Occipital lobe (tissue), 1 donor: ENCODE measurements at regions not wholly inside any gene's neighbourhood (a gene's known extent, or its start where the extent isn't known, plus 50 kb on each side); places are given as distances from the start of the nearest gene placed in this dataset.

ENCODE experiments used
- DNase-seq: peaks from one replicate; lab custom pipeline; 2025; lab: John Stamatoyannopoulos, UW

DNA sequence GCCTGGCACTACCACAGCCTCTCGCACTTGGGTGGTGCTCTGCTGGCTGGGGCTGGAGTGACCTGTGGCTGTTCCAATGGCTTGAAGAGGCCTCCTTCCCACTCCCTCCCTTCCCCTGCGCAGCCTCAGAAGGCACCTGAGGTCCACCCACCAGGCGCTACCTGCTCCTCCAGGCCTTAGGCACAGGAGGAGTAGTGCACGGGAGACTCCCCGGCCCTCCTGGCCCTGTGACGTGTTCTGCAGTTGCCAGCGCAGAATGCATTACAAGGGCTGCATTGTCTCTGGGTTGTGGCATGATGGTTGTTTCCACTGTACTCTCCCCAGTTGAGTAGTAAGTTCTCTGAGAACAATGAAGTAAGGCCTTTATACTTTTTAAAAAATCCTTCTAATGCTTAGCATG lies 128.6 kb downstream of the TEX29 start:
- DNase-seq: no peak

DNA sequence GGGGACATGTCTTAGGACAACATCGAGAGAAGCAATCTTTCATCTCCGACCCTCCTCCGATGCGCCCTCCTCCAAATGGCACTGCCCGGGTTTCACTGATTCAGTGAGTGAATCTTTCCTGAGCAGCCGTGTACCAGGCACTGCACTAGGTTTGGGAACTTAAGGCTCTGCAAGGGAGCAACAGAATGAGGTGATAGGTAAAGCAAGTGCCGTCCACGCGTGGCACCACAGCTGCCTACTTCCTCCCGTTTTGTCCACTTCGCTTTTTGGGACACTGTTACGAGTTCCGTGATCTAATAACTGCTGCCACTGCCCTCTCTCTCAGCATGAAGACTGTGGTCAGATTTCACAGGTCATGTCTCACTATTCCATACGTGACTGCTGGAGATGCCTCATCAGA lies 131.0 kb downstream of the TEX29 start:
- DNase-seq: no peak

DNA sequence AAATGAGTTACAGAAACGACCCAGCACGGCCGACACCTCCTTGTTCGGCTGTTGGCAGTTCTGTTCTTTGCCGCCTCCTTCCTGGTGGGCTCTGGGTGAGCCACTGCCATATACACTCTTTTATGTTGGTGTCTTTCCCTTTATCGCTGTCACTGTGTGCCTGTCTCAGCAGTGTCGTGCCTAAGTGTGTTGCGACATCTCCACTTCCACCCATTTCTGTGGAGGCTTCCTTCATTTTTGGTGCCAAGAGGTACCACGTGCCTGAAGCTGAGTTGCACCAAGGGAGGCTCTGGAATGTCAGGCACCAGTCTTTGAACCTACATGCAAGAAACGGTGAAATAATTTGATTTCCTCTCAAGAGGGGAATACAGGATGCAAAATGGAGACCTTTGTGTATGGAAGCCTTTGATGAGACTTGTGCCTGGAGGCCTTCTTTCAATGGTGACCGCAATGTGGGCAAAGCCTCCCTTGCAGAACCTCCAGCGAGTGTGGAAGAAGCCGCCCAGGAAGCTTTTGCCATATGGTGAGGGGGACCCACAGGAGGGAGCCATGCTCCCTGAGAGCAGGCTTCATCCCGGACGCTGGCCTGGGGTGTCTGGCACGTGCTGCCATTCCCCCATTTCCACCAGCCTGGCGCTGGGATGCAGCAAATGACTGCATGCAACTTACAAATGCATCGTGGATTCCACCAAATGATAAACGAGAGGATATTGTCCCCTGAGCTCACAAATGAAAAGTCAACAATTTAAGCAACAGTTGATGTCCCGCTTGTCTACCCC lies 136.2 kb downstream of the TEX29 start:
- DNase-seq: no peak

DNA sequence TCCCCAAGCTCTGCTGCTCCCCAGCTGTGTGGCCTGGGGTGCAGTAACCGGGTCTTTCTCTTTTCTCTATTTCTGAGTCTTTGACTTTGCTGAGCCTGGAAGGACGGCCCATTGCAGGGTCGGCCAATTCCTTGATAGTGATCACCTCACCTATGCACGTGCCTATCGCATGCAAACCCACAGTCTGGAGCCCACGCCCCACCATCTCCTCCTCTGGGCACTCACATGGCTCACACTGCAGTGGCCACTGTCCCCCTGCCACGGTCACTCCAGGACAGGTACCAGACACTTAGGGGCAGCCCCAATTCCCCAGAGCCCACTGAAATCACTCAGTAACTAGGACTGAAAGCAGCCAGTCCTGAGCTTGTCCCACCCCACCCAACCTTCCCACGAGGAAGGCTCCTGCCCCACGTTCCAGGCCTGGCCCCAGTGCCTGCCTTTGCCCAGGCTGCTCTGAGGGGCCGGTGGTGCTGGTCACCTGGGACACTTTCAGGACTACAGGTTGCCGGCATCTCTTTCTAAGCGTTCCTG lies 137.6 kb downstream of the TEX29 start:
- DNase-seq: no peak

DNA sequence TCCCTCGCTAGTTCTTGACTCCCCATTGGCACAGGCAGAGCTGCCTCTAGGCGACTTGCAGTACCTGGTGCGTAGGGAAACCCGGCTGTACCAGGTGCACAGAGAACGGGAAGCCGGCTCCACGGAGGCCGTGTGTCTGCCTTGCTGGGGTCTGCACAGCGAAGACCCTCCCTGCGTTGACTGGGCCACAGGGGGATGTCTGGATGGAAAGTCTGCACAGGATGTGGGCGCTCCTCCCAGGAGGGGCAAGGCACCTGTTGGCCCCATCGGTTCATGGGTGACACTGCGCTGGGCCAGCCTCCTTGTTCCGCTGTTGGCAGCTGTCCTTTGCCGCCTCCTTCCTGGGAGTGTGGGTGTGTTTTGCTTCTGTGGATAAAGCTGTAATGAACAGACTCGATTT lies 138.3 kb downstream of the TEX29 start:
- DNase-seq: no peak

DNA sequence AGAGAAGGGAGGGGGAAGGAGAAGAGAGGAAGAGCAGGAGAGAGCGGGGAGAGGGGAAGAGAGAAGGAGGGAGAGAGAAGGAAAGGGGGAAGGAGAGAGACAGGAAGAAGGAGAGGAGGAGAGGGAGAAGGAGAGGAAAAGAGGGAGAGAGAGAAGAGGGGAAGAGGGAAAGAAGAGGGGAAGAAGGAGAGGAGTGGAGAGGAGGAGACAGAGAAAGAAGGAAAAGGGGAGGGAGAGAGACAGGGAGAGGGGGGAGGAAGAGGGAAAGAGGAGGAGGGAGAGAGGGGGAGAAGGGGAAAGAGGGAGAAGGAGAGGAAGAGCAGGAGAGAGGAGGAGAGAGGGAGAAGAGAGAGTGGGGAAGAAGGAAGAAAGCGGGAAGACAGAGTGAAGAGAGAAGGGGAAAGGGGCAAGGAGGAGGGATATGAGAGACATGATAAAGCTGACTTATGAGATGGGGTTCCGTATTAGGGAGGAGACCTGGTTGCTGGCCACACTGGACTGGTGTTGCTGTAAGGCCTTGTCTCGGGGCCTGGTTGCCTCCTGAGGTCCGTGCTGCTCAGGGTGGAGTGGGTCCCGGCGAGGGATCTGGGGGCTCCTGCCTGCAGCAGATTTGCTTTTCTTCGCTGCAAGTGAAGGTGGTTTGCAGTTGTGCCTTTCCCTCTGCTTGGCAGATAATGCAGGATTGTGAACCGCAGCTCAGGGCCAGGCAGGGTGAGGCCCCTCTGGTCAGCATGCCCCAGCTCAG lies 139.5 kb downstream of the TEX29 start:
- no peak for DNase-seq

DNA sequence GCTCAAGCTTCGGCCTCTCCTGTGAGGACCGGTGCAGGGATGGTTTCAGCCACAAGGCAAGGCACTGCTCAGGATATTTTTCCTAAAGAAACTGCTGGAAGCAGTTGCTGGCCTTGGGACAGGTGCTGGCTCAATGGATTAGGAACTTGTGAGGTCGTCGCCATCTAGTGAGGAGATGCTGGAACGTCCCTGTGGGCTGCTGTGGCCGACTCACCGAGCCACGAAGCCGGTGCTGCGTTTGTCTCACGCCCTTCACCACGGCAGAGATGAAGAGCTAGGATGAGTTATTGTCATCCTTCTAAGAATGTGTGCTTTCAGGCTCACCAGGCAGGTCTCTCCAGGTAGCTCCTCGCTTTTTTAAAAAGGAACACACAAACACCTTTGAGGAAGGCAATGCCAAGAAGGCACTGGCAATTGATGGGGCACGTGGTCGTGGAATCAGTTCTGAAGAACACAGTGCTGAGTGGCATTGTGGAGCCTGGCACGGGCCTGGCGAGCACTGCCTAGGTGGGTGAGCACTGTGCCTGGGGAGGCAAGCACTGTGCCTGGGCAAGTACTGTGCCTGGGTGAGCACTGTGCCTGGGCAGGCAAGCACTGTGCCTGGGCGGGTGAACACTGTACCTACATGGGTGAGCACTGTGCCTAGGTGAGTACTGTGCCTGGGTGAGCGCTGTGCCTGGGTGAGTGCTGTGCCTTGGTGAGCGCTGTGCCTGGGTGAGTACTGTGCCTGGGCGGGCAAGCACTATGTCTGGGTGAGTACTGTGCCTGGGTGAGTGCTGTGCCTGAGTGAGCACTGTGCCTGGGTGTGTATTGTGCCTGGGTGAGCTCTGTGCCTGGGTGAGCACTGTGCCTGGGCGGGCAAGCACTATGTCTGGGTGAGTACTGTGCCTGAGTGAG lies 140.4 kb downstream of the TEX29 start:
- DNase-seq: peak; percentile 40

DNA sequence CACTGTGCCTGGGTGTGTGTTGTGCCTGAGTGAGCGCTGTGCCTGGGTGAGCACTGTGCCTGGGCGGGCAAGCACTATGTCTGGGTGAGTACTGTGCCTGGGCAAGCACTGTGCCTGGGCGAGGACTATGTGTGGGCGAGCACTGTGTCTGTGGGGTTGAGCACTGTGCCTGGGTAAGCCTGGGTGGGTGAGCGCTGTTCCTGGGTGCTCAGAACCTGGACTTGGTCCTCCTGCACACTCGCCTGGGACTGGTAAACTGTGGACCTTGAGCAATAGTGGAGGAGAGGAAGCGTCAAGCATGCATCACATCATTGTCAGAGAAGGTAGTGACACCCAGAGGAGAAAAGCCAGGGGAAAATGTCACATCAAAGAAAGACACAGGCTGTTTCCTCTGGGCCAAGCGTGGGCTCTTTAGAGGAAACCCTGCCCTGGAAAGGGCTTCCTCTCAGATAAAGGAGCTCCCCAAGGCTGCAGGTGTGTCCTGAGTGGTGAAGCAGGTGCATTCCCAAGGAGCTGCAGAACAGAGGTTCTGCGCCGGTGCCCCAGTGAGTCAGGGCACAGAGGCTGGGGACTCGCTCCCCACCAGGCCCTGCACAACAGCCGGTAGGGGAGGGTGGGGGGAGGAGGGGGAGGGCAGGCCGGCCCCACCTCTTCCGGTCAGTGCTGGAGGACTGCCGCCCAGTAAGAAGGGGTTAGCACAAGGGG lies 141.2 kb downstream of the TEX29 start:
- DNase-seq: no peak

DNA sequence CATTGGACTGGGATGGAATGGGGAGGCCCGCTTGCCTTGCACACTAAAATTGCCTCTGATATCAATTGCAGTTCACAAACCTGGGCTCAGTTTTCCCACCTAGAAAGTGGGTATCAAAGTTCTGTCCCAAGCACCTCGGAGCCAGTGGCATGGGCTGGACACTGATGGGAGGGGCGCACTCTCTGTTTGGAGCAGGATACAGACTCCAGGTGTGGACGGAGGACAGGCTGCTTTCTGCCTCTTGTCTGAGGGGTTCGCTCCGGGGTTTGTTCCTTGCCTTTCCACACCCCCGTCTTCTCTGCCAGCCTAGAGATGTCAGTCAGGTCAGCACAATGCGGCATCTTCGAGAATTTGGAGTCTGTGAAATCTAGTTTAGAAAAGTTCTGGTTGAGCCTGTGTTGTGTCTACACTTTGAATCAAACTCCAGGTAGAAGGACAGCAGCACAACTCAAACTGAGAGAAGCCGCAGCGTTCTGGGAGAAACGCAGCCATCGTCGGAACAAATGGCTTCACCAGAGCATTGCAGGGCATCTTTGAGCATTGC lies 141.9 kb downstream of the TEX29 start:
- no peak for DNase-seq

DNA sequence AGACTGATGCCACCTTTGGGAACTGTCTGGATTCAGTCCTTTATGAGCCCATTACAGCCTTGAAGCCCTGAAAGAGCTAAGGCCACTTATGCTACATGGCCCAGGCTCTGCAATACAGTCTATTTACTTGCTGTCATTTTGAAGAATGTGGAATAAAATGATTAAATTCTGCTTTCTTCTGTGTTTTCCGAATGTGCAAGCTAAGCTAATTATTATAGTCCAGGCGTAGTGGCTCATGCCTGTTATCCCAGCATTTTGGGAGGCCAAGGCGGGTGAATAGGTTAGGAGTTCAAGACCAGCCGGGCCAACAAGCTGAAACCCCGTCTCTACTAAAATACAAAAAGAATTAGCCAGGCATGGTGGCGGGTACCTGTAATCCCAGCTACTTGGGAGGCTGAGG lies 142.5 kb downstream of the TEX29 start:
- DNase-seq: no peak

DNA sequence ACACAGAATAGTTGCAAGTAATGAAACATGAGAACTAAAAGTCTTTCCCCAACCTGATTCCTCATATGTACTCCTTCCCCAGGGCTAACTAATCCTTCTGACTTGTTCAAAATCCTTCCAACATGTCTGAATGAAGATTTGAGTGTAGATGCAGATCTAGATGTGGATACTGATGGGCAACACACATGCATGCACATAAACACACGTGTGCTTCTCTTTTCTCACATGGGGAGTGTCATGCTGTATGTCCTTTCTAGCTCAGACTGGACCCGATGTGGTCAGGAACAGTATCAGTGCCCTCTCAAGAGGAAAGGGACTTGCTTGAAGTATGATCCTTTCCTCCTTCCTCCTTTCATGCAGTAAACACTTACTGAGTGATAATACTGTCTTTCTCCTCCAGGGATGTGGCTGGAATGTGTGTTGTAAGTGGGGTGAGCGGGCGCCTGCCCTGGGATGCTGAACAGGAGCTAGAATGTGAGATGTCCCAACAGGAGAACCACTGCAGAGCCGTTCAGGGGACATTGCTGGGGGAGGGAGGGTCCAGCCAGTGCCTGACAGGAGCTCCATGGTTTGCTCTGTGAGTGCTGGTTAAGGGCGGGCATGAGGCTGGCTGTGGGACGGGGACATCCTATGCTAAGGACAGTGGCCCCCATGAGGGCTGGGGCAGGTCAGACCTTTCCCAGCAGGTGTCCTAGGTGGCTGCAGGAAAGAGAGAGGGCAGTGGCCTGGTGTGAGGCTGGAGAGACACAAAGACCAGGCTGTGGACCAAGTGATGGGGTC lies 146.9 kb downstream of the TEX29 start:
- DNase-seq: no peak

DNA sequence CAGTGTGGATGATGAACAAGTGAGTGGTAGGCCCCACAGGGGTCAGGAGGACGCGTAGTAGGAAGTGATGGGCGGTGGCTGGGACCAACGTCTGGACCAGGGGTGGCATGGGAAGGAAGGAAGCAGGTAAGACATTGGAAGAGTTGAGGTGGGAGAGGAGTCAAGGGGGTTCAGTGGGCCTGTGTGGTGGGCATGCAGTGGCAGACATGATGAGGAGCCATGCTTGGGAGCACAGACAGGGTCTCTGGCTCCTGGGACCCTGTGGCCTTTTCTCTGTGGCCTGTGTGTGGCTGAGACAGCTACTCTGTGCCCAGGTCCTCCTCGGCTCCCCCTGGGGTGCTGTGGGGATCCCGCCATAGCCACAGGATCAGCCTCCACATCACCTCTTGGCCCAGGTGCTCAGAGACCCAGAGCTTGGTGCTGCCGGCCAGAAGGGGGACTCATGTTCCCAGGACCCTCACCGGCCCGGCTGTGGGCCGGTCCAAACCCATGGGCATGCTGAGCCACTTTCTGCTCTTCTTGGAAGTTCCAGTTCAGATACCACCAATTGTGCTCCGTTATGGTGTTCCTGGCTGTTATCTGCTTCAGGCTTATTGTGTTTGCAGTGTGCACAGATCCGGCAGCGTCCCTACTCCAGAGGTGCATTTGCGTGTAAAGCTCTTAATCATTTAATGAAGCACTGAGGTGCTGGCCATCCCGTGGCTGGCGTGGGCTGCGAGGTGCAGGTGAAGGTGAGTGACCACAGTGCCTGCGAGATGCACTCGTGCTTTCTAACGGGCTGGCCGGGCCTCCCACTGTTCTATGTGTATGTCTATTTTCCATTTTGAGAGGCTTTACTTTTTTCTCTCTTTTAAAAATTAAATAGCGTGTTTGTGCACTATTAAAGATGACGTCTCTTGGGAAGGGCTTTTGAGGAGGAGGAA lies 147.9 kb downstream of the TEX29 start:
- DNase-seq: no peak

DNA sequence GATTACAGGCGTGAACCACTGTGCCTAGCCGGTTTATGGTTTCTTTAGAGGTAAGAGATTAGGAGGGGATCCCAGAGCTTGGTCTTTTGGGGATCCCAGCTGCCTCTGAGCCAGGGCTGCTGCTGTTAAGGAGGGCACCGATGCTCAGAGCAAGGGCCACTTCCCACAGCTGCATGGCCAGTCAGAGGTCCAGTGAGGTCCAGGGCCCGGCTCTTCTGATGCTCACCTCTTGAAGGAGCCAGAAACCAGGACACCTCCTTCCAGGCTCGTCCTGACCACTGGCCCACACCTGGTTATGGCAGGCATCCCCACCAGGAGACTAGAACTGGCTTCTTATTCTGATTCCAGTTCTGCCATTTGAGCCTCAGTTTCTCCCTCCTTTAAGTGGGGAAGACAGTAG lies 149.0 kb downstream of the TEX29 start:
- DNase-seq: no peak

DNA sequence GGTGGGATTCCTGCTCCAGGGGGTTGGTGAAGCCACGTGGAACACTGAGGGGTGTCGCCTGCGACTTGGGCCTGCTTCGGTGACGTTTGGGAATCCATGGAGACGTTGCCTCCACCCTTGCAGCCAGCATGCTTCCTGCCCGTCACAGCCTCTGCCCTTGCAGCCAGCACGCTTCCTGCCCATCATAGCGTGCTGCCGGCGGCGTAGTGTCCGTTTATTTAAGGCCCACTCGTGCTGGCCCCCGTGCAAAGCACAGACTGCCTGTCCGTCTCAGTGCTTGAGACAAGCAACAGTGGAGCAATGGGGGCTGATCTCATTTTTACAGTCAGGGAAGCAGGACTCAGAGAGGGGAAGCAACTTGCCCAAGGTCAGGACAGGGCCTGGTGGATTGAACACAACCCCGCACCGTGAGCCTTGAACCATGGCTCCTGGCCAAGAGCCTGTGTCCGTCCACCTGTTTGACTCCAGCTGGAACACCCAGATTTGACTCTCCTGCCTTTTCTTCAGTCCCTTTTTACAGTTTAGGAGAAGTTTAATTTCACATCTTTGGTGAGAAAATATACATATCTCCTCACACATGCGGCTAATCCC lies 149.6 kb downstream of the TEX29 start:
- no peak for DNase-seq

DNA sequence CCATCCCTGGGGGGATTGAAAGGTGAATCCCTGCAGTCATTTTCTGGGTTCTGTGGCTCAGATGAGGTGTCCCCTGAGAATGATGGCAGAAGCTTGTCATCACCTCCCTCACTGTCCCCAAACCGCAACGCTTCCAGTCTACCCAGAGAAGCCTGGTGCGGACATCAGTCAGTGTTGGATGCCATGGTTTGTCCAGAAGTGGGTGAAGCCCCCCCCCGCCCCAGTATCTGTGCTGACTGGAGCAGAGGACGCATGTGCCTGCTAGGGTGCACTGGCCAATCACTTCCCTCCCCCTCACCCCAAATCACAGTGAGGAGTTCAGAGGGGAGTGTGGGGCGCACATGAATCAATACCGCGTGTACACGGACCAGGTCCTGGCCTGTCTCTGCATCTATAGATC lies 150.5 kb downstream of the TEX29 start:
- DNase-seq: no peak

DNA sequence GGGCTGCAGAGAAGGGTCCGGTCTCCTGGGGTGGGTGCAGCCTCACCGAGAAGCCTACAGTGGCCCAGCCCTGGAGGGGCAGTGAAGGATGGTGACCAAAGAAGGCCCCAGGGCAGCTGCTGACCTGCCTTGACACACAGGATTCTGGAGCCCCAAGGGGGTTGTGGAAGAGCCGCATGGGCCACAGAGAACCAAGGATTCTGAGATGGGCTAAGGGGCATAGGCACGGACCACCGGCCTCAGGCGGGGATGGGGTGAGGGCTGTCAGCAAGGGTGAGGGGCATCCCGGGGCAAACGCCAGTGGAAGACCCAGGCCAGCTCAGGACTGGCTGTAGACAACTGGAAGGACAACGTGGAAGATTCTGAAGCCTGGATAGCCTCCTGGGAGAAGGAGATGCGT lies 151.6 kb downstream of the TEX29 start:
- DNase-seq: no peak

DNA sequence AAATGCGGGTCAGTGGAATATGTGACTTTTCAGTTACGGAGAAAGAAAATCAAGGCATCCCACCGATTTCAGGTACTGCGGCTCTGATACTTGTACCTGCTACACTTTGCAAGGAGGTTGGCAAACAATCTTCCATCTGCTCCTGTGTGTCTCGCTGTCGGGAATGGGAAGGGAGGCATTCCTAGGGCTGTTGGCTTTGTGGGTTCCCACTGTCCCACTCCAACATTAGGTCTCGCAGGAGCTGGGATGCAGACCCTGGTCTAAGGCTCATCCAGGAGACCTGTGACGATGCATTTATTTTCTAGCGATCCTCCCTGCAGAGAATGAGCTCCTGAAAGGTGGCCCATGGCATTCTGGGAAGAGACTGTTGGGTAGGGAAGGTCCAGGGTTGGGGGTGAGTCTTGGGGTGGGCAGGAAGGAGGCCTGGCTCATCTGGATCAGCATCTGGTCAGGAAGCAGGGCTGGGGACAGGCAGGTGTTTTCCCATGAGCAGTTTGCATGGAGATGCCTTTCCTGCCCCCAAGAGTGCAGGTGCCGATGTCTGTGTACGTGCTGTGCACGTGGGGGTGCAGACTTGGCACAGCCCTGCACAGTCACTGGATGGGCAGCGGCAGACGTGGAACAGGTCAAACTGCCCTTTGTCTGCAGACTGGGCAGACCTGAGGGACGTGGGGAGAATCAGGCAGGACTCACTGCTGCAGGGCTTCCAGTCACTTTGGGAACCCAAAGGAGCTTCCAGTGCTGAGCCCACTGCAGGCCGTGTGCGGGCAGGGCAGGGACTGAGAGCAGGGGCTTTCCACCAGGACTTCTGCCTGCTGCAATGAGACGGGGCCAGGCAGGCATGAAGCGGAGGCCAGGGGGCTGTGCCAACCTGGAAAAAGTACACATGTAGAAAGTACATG lies 152.4 kb downstream of the TEX29 start:
- no peak for DNase-seq
